OCI-M2 (cell line): ENCODE measurements at regions not wholly inside any gene's neighbourhood (a gene's known extent, or its start where the extent isn't known, plus 50 kb on each side); places are given as distances from the start of the nearest gene placed in this dataset.

Source experiments
- DNase-seq: peaks from one replicate; lab custom pipeline; 2025; ENCODE audit not compliant: unreplicated experiment; lab: John Stamatoyannopoulos, UW

DNA sequence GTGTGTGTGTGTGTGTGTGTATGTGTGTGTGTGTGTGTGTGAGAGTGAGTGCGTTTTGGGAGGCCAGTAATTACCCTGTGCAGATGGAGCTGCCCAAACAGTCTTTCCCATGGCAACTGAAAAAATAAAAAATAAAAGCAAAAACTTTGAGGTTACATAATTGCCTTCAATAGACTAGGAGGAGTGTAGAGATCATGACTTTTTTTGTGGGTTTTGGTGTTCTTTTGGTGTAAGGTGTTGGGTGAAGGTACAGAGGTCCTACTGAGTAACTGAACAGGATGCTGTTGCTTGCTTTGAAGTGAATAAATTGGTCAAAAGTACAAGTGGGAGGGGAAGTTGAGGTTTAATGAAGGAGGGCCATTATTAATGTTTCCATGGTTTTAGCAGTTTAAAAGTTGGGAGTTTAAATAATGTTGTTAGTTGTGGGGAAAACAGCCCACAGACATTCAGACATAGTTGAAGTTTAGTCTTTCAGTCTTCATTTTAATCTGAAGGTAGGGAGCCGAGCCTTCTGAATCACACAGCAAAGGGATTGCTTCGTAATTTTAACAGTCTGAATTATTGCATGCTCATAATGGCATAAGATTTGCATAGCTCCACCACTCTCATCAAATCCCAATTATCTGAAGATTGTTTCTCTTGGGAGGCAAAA is 251.4 kb downstream of the PRL start:
- no peak for DNase-seq

DNA sequence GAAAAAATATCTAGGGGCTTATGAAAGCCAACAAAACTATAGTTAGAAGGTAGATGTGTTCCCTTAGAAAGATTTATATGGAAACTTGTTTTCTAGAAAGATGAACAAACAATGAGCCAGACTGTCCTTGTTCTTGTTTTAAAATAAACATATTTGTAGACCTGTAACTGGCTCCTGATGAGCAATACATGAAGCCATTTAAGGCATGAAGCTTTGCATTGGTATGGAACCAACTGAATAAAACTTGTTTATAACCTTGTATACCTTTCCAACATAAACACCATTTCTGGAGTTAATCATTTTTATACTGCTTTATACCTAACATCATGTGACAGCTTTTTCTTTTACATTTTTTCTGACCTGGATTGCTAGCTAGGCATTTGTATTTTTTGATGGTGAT is 247.8 kb downstream of the PRL start:
- no peak for DNase-seq

- DNase-seq: no peak
Measured at GRCh38 chr6:22053391-22053997, 243.3 kb downstream of the PRL start.

DNA sequence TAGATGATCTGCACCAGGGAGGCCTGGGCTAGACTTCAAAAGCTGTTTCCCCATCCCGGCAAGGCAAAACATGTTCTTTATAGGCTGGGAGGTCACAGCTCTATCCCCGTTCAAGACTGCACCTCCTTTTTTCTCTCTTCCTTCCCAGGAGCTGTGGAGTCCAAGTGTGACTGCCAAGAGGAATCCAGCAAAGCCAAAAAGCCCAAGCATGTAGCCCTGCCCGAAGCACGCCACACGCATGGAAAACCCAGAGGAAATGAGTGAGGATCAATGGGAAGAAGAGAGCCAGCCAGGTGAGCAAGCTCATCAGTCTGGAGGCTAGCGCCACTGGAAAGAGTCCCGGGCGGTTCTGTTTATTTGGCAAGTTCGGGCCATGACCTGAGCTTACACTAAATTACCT is 240.4 kb downstream of the PRL start:
- DNase-seq: no peak

DNA sequence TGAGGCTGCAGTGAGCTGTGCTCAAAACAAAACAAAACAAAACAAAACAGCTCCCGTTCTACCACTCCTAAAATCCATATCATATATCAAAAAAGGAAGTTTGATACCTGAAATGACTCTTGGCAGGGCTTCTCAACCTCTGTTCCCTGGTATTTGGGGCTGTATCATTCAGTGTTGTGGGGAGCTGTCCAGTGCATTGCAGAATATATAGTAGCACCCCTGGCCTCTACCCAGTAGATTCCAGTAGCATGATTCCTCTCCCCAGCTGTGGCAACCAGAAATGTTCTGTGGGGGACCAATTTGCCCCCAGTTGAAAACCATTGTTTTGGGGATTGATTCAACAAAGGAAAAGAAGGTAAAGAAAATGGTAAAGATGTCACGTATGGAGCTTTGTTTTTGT is 238.9 kb downstream of the PRL start:
- DNase-seq: no peak

- no peak for DNase-seq
Measured at GRCh38 chr6:22059126-22059525, 237.7 kb downstream of the PRL start.

DNA sequence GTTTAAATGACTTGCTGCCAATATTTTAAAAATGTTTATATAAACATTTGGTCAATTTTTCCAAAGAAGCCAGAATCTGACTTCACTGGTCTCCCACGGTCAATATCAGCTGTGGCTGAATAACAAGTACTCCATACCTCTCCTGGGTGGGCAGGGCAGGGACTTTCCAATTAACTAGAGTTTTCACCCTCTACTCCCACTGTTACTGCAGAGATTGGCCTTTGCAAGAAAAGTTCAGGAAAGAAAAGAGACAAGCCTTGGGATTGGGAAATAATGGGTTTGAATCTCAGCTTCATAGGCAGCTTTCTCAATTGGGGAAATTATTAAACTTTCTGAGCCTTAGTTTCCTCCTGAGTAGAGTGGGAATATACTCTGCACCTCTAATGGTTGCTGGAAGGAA is 236.9 kb downstream of the PRL start:
- no peak for DNase-seq

DNA sequence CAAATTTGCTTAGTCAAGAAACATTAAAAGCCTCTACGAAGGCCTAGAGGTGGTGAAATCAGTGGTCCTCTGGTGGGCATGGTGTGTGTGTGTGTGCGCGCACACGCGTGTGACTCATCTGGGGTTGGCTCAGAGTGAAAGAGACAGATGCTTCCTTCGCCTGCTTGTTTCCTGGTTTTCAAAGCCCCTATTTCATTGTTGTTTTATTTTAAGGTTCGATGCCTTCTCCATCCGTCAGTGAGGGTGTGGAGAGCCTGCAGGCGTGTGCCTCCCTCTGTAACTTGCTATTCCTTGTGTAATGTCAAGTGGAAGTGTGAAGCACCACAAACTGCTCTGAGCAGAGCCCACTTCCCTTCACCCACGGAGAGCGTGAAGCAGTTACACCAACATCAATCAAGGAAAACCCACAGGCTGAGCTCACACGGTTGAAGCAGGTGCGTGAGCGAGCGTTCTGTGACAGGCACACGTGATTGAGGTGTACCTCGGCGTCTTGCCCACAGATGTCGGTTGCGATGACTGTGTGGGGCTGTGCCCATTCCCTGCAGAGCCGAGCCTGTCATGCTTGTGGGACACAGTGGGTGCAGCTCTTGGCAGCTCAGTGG is 233.9 kb downstream of the PRL start:
- no peak for DNase-seq

- DNase-seq: no peak
Measured at GRCh38 chr6:22064558-22064957, 232.3 kb downstream of the PRL start.

DNA sequence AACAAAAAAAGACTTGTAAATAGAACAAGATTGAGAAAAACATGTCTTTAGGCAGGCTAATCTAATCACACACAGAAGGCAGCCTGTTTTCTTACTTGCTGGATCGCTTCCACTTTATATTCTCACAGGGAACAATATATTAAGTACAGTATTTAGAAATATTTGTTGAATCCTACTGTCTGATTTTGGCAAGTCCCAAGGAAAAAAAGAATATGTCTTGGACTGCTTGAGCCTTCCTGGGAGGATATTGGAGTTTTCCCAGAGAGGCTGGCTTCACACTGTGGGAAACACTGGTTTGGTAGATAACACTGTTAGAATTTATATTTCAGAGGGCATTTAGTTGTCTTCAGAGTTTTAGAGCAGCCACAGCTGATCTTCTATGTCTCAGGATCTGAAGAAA is 229.7 kb downstream of the PRL start:
- no peak for DNase-seq

DNA sequence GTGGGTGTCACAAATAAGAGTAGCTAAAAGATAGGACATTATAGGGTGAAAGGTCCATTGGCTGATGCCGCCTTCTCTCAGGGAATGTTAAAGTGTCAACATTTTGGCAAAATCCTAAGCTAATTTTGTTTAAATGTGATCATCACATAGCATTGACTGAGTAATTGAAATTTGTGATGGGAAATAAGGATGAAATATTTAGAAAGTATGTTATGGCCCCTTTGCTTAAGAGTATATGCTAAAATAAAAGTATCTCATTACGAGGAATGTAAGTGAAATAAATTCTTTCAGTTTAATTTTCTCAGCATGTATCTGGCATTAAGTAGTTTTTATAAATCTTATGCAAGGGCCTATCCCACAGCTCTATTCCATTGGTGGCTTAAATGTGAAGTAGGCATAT is 229.2 kb downstream of the PRL start:
- no peak for DNase-seq

GRCh38 chr6:22068561-22069305 is 228.1 kb downstream of the PRL start:
- DNase-seq: no peak

DNA sequence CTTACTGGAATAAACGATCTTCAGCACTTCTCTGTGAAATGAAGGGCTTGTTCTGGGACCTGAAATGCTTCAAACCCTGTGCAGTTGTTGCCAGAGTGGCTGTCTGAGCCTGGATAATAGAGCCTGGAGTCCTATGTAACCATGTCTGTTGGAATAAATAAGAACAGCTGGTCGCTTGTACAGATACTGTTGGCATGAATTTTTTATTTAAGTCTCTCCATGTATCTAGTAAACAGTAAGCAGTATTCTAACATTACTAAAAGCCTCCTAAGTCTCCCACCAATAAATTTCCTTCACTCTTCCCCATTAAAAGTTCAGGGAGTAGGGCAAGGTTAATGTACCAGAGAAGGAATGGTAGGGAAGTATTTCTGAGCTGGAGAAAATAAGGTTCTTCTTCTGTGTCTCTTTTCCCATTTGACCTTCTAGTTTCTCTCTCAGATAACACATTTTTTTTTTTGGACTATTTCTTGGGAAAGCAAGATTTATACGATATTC is 227.5 kb downstream of the PRL start:
- no peak for DNase-seq

GRCh38 chr6:22071270-22072041 is 225.4 kb downstream of the PRL start:
- DNase-seq: no peak

GRCh38 chr6:22072949-22073348 is 223.9 kb downstream of the PRL start:
- no peak for DNase-seq

DNA sequence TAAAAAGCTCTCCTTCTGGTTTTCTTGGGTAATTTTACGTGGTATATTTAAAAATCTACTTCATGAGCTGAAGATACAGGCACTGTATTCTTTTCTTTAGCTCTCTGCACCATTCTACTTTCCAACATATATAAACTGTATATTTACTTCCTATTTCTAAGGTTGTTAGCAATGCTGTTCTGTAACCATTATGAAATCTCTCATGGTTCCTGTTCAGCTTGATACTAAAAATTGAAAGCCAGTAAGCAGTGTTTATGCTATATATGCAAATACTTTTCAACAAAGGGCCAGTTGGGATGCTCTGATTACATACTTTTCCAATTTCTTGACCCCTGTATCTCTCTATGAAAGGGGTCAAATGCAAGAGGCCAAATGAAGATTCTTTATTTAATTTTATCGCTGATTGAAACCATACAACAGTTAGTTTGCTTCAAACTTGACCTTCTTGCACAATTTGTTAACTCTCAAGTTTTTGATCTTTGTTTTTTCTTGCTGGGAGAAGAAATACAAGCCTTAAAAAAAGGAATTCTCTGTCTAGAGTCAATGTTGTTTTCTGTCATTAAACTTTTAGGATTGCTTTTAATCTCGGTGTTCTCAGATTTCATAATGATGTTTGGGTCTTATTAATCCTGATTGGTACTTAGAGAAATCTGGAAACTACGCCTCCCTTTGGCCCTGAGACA is 223.2 kb downstream of the PRL start:
- no peak for DNase-seq

DNA sequence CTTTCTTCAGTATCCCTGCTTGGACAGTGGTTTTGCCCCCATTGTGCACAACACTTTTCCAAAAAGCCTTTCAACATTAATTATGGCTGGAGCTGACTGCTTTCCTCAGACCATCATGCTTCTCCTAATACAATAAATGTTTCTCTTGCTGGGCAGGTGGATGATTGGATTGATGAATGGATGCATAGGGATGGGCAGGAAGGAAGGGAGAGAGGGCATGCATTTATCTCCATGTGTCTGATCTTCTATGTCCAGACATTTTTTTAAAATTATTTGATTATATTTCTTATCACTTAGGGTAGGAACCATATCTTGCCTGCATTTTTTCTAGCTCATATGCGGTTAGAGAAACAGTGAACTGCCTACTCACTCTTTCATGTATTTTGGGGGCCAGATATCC is 218.5 kb downstream of the PRL start:
- no peak for DNase-seq

DNA sequence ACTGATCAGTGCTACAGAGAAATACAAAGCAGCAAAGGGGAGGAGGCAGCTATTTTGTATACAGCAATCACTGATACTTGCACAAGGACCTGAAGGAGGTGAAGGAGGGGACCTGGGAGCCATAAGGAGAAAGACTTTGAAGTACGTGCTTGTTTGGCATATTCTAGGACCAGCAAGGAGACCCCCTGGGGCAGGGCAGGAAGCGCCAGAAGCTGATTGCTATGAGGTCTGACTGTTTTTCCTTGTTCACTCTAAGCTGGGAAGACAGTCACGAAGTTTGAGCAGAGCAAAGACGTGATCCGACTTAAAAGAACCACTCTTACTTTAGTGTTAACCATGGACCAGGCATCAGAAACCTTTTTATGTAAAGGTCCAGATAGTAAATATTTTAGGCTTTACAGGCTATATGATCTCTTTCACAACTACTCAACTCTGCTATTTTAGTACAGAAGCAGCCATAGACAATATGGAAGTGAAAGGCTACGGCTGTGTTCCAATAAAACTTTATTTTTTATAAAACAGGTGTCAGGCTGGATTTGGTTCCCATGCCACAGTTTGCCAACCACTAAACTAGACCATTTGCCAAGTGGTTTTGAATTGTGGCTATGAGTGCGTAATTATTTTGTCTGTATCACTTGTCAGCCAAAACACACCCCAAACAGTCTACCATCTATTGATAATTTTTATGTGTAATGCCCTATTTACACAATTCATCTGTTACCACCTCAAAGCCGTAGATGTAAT is 217.9 kb downstream of the PRL start:
- DNase-seq: no peak

DNA sequence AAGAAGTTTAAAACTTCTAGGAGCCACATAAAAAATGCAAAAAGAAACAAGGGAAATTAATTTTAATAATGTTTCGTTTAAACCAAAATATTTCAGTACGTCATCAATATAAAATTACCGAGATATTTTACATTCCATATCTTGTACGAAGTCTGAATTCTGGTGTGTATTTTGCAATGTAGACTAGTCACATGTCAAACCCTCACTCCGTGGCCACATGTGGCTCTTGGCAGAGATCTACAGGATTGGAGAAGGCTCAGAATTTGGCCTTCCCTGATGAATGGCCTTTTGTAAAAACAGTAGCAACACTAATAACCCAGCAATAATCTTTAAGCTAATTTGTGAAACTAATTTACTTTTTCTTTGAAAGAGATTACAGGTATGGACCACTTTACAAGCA is 217.1 kb downstream of the PRL start:
- no peak for DNase-seq

GRCh38 chr6:22081709-22082108 is 215.1 kb downstream of the PRL start:
- no peak for DNase-seq
